Middle frontal gyrus (tissue), 1 donor: ENCODE measurements at regions not wholly inside any gene's neighbourhood (a gene's known extent, or its start where the extent isn't known, plus 50 kb on each side); places are given as distances from the start of the nearest gene placed in this dataset.

Experiments
- DNase-seq: peaks from one replicate; pipeline ENCODE4 v3.0.0-alpha.2; 2015; ENCODE audit warnings: low spot score; ENCODE audit errors: extremely low spot score

DNA sequence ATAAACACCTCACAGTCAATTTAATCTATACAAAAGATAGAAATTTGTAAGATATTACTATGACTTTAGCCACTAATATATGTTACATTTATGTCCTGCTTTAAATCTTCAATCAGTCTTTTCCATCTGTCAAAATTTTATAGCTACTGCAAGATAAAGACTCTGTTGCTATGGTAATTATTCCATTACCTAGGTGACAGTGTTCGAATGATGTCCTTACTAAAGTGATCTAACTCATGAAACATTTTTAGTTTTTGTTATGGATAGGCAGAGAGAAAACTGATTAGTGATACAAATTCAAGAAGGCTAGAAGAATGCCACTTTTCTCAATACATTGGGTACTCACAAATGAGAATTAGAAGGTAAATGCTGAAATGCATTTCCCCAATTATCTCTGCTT lies 359.9 kb upstream of the FSHR start:
- DNase-seq, result no peak

DNA sequence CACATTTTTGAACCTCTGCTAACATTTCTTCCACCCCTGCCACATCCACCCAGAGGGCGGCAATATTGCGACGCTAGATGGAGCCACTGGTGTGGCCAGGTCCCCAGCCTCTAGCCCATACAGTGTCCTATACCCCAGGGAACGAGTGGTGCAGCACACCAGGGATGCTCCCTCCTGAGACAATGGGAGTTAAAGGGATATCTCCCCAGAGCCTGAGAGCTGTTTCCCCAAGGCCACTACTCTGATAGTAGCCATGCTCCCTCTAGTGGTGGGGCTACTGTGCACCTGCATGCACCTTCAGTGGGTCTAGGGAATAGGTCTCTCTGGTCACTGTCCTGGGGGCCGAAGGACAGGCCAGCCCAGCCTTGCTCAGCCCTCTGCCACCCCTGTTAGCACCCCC lies 336.4 kb upstream of the FSHR start:
- DNase-seq, result no peak

DNA sequence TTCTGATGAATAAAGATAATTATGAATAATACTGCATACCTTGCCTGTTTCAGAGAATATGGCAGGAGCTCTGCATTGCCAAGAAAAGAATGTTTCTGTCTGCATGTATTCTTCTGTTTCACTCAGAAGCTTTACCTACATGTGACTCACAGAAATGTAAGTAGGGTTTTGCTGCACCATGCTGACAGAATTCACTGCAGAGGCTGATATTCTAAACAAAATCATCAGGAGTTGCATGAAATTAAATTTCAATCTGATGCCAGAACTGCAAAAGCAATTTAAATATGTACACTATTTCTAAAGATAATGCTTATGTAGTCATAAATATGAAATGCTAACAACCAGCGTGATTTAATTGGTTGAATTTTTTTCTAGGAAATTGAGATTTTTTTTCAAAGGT lies 332.8 kb upstream of the FSHR start:
- DNase-seq, result no peak

GRCh38 chr2:49480520-49480919 lies 326.2 kb upstream of the FSHR start:
- no peak for DNase-seq

- no peak for DNase-seq
Measured at GRCh38 chr2:49465157-49465831, 311.0 kb upstream of the FSHR start.

DNA sequence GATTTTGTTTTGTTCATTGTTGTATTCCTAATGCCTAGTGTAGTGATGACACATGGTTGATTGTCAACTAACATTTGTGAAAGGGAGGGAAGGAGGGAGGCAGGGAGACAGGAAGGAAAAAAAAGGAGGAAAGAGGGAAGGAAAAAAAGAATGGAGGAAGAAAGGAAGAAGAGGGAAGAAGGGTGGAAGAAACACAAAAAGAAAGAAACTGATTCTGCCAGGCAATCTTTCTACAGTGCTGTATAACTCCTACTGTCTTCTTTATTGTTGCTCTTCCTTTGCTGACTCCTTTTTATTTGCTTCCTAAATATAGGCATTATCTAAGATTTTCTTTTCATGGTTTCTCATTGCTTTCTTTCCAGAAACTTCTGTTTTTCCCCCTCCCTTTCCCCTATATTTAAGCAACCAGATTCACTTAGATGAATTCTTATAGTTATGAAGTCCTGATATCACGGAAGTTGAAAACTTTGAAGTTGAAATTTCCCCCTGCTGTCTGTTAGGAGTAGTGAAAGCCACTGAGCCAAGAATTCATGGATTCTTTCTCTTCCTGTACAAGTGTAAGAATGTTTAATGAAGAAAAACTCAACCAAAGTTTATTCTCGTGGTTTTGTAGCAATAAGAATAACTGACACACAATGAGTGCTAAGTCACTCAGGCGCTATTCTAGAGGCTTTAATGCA lies 305.1 kb upstream of the FSHR start:
- no peak for DNase-seq

- DNase-seq, result no peak
Measured at GRCh38 chr2:49444005-49444404, 289.7 kb upstream of the FSHR start.

DNA sequence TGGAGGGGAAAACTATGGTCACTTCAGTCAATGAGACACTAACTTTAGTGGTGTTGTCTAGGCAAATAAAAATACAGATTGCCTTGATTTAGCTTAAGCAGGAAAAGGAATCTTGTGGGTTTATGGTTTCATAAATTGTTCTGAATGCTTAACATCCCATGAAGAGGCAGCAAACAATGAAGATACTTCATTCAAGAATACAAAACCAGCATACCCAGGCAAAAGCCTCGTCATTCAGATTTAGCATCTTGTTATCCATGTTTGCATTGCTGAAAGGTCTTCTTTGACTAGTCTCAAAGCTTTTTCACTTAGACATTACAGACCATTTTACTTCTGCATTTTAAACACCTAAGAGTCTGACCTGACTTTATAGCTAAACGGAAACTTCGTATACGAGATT lies 272.7 kb upstream of the FSHR start:
- no peak for DNase-seq

DNA sequence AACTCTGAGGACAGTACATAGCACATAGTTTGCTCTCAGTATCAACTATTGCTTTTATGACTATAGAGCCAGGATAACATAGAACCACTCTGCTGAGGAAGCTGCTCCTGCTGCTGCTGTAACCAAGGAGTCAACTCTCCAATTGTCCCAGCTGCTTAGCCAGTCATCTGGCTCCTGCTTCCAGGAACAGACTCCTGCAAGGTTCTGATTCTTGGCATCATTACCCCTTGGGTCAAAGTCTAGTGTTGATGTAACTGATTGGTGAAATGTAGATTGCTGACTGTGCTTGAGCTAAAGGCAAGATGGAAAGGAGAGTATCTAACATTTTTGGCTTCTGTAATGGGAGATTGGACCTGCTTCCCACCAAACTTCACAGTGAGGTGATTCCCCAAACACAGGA lies 261.9 kb upstream of the FSHR start:
- no peak for DNase-seq

DNA sequence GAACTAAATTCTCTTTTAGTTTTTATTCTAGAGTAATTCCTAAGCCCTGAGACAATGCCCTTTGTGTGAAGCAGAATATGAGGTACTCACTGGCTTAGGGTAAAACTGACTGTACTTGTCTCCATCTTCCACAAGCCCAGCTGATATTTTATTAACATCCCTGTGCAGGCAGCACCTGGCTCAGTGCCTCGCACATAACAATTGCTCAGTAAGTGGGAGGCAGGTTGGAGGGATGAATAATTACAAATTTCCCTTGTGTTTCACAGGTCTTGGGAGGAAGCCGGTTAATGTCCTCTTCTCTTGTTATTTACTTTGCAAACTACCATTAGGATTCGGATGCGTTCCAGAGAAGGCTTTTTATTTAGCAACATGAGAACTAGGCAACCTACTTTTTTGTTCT lies 249.8 kb upstream of the FSHR start:
- no peak for DNase-seq

- DNase-seq, result no peak
Measured at GRCh38 chr2:49403637-49404036, 249.3 kb upstream of the FSHR start.

GRCh38 chr2:49379406-49379805 lies 225.1 kb upstream of the FSHR start:
- no peak for DNase-seq

- DNase-seq, result no peak
Measured at GRCh38 chr2:49371128-49371701, 216.9 kb upstream of the FSHR start.

GRCh38 chr2:49369650-49370049 lies 215.3 kb upstream of the FSHR start:
- DNase-seq, result no peak

DNA sequence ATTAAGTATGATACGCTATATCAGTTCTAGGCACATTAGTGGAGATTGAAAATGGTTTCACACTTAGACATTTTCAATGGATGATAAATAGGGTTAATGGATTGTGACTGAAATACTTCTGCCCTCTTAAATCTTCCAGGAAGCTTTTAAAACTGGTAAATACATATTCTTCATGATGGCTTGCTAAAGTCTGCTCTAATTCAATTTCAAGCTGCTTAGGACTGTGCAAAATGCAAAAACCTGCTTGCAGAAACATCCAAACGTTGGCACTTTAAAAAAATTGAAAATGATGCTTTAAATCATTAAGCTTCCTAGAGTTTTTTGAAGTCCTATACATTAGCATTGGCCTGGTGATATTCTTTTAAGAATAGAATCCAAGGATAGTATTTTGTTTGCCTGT lies 214.8 kb upstream of the FSHR start:
- DNase-seq, result no peak

GRCh38 chr2:49367003-49367402 lies 212.7 kb upstream of the FSHR start:
- no peak for DNase-seq

DNA sequence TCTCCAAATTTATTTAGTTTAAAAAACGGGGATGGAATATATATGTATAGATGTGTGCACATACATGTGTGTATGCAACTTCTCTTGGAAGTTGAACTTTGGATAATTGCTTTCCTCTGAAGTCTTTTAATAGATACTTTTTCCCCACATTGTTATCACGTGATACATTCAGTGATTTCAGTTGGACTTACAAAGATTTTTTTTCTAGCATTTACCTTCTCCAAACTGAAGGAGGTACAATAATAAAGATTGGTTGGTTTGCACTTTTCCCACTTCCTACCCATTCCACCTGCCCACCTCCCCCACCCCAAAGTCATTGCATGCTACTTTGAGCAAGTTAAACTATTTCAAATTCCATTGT lies 206.1 kb upstream of the FSHR start:
- DNase-seq, result no peak

DNA sequence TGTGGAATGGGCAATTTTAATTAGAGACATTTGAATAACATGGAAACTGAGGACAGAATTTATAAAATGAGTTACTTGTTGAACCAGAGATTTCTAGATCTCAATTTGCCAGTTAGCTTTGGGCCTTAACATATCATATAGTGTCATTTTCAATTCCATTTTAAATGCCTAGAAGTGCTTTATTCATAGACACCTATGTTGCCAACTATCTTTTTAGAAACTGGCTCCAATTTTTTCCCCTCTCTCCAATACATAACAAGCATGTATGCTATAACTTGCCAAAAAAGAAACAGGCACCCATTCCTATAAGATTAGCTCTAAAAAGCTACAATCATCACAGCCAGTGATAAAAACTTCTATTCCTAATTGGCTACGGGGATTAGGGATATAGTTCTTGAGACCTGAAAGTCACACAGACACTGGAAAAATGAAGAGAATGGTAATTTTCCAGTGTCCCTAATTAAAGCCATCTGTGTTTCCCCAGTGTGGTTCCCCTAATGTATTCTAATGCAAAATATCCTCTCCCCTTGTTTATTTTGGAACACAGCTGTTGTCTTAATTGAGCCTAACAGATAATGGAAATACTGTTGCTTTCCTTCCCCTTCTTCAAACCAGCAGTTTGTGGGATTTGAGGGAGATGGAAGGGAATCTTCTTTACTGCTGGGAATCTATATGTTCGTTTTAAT lies 205.5 kb upstream of the FSHR start:
- DNase-seq, result no peak

DNA sequence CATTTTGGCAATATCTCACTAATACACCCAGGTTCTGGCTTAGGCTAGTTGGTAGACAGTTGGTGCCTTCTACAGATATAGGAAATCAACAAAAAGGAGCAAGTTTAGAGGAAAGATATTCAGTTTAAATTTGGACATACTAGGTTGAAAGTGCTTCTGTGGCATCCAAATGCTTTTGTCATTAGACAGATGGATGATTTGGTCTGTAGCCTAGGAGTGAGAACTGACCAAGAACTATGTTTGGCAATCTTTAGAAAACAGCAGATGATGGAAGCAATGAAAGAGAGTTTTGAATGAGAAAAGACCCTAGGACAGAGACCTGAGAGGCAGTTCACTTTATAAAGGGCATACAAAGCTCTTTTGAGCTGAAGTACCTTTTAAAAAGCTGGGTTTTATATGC lies 201.3 kb upstream of the FSHR start:
- DNase-seq, result no peak

- no peak for DNase-seq
Measured at GRCh38 chr2:49351560-49351959, 197.2 kb upstream of the FSHR start.

- DNase-seq, result no peak
Measured at GRCh38 chr2:49343638-49344037, 189.3 kb upstream of the FSHR start.

GRCh38 chr2:49342156-49342555 lies 187.8 kb upstream of the FSHR start:
- DNase-seq, result no peak

DNA sequence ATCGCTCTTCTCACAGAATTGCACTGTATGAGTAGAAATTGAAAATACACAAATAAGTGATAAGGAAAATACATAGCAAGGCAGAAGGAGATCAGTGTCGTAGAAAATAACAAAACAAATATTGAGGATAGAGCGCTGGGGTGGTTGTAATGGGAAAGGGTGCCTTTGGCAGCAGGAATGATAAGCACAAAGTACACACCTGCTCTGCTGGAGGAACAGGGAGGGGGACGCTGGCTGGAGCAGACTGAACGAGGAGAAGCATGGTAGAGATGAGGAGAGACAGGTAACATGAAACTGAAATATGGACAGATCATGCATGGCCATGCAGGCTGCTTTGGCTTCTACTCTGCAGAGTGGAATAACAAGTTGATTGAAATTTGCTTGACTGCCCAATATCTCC lies 181.2 kb upstream of the FSHR start:
- no peak for DNase-seq
